ENCODE measurements at regions not wholly inside any gene's neighbourhood (a gene's known extent, or its start where the extent isn't known, plus 50 kb on each side); places are given as distances from the start of the nearest gene placed in this dataset.

- H4K20me1 ChIP-seq (ENCODE audit: control insufficient read depth, insufficient read depth, low read length, poor library complexity, severe bottlenecking): no peaks in the 10 kb centered on the region
- no peak for ATAC-seq (ENCODE audit: low read depth)
- Mint-ChIP-seq H3K9me3 (ENCODE audit: insufficient read depth) (no peaks in the 10 kb centered on the region), H3K27me3 (no peaks in the 10 kb centered on the region), H3K4me3 (peak overlapping the region; percentile 85), H3K4me1 (peaks cover 51% of the 10 kb centered on the region), H3K27ac (peak overlapping the region; percentile 90)
- peaks cover 4% of the 10 kb centered on the region for H3K79me2 ChIP-seq (ENCODE audit: control insufficient read depth, insufficient read depth, low read length)
- H3K27me3 ChIP-seq (replicated peaks in 1 of 4; ENCODE audit: control extremely low read depth in 1 of 4, control insufficient read depth in 3 of 4, insufficient read depth in 4 of 4, low read length in 3 of 4): no peaks in the 10 kb centered on the region
- H3K4me2 ChIP-seq (replicated peaks; ENCODE audit: low read depth, low read length, poor library complexity, severe bottlenecking): no peak overlapping the region
- no peak overlapping the region for H2AFZ ChIP-seq (ENCODE audit: insufficient read depth, low read depth, low read length, poor library complexity, severe bottlenecking)
- POLR2A ChIA-PET: interaction anchor here (0.7 to 1.2 kb wide), 4 partner anchors 73 to 224 kb away, joined by 3 to 6 read pairs (median 4); no protein-coding TSS in a partner anchor
- peak overlapping the region in 1 of 2 donors; percentile 54 for H3K27ac ChIP-seq (ENCODE audit: low read length in 2 of 2)
- no CpG with 5 or more reads among the region's 1 CpG for WGBS (ENCODE audit: insufficient coverage)
- intact Hi-C loops (cut with micrococcal nuclease): loop anchor here (5.0 kb wide), 1 partner anchor 38 kb away; no protein-coding TSS in a partner anchor
- CTCF ChIA-PET: no interaction called here
- H3K36me3 ChIP-seq (replicated peaks in 1 of 2; ENCODE audit: control extremely low read depth in 1 of 2, control insufficient read depth in 1 of 2, extremely low read depth in 1 of 2, insufficient read depth in 2 of 2, low read length in 1 of 2): no peaks in the 10 kb centered on the region
- H3K4me3 ChIP-seq (ENCODE audit: control extremely low read depth in 1 of 5, extremely low read depth in 1 of 5, insufficient read depth in 1 of 5, low read depth in 2 of 5, low read length in 4 of 5): peak overlapping the region in 1 of 5 experiments; percentile 21
- peak overlapping the region; percentile 13 for H3K9ac ChIP-seq (ENCODE audit: low read length)
- peaks cover 0 to 5% (median 0%) of the 10 kb centered on the region in 3 donors for H3K9me3 ChIP-seq (ENCODE audit: control extremely low read depth in 1 of 3, control insufficient read depth in 2 of 3, insufficient read depth in 1 of 3, low read length in 2 of 3)
- no peak for TF ChIP-seq EZH2 (IDR thresholded peaks at IDR 0.05; ENCODE audit: borderline replicate concordance, insufficient read depth, low read depth, low read length, poor library complexity, severe bottlenecking)
- TF ChIP-seq, protein P1, sequence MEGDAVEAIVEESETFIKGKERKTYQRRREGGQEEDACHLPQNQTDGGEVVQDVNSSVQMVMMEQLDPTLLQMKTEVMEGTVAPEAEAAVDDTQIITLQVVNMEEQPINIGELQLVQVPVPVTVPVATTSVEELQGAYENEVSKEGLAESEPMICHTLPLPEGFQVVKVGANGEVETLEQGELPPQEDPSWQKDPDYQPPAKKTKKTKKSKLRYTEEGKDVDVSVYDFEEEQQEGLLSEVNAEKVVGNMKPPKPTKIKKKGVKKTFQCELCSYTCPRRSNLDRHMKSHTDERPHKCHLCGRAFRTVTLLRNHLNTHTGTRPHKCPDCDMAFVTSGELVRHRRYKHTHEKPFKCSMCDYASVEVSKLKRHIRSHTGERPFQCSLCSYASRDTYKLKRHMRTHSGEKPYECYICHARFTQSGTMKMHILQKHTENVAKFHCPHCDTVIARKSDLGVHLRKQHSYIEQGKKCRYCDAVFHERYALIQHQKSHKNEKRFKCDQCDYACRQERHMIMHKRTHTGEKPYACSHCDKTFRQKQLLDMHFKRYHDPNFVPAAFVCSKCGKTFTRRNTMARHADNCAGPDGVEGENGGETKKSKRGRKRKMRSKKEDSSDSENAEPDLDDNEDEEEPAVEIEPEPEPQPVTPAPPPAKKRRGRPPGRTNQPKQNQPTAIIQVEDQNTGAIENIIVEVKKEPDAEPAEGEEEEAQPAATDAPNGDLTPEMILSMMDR (IDR thresholded peaks at IDR 0.05): no peak
- no peak for DNase-seq
- peaks cover 21 to 43% of the 10 kb centered on the region in 2 donors for H3K4me1 ChIP-seq (ENCODE audit: control insufficient read depth in 2 of 2, insufficient read depth in 2 of 2, low read length in 2 of 2)
Observed at GRCh38 chr12:31804185-31804504, 75.3 kb upstream of the AMN1 start.

DNA sequence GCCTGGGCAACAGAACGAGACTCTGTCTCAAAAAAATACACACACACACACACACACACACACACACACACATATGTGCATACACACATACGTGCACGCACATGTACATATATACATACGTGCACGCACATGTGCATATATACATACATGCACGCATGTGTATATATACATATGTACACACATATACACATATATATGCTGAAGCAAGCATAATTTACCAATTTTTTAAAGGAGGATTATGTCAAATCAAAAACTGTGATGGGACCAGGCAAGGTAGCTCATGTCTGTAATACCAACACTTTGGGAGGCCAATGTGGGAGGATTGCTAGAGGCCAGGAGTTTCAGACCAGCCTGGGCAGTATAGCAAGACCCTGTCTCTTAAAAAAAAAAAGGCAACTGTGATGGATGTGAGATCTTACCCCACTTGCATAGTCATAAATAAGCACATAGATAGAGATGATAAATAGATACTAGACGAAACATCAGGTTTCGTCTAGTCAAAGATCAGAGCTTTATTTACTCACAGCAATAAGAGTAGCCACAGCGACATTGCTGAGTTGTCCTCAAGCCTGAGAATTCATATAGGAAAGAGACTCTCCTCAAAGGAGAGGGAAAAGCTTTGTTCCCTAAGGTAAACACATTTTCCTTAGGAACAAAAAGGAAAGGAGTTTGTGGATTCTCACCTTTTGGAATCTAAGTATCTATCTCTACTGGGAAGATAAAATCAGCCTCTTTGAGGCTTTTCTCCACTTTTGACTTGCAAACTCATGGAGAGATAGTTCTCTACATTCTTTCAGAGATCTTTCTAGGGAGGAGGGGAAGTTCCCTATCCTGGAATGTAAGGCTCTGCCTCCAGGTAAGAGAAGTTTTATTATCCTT lies 74.7 kb upstream of the AMN1 start:
- no CpG with 5 or more reads among the region's 9 CpGs for WGBS (ENCODE audit: insufficient coverage)
- Histone ChIP-seq H3K4me2 (replicated peaks; ENCODE audit: low read depth, low read length, poor library complexity, severe bottlenecking) (no peak overlapping the region), H3K27me3 (replicated peaks in 1 of 4; ENCODE audit: control extremely low read depth in 1 of 4, control insufficient read depth in 3 of 4, insufficient read depth in 4 of 4, low read length in 3 of 4) (no peaks in the 10 kb centered on the region), H3K27ac (ENCODE audit: low read length in 2 of 2) (peak overlapping the region in 1 of 2 donors; percentile 54), H3K4me1 (ENCODE audit: control insufficient read depth in 2 of 2, insufficient read depth in 2 of 2, low read length in 2 of 2) (peaks cover 17 to 37% of the 10 kb centered on the region in 2 donors), H3K9ac (ENCODE audit: low read length) (peak overlapping the region; percentile 13), H3K79me2 (ENCODE audit: control insufficient read depth, insufficient read depth, low read length) (no peaks in the 10 kb centered on the region), H3K4me3 (ENCODE audit: control extremely low read depth in 1 of 5, extremely low read depth in 1 of 5, insufficient read depth in 1 of 5, low read depth in 2 of 5, low read length in 4 of 5) (no peak overlapping the region), H3K9me3 (ENCODE audit: control extremely low read depth in 1 of 3, control insufficient read depth in 2 of 3, insufficient read depth in 1 of 3, low read length in 2 of 3) (peaks cover 0 to 5% (median 0%) of the 10 kb centered on the region in 3 donors), H4K20me1 (ENCODE audit: control insufficient read depth, insufficient read depth, low read length, poor library complexity, severe bottlenecking) (no peaks in the 10 kb centered on the region), H2AFZ (ENCODE audit: insufficient read depth, low read depth, low read length, poor library complexity, severe bottlenecking) (no peak overlapping the region), H3K36me3 (replicated peaks in 1 of 2; ENCODE audit: control extremely low read depth in 1 of 2, control insufficient read depth in 1 of 2, extremely low read depth in 1 of 2, insufficient read depth in 2 of 2, low read length in 1 of 2) (no peaks in the 10 kb centered on the region)
- POLR2A ChIA-PET: interaction anchor here (0.7 to 1.2 kb wide), 2 partner anchors 74 to 116 kb away, joined by 3 to 6 read pairs; no protein-coding TSS in a partner anchor
- Mint-ChIP-seq H3K4me1 (peaks cover 47% of the 10 kb centered on the region), H3K27me3 (no peaks in the 10 kb centered on the region), H3K9me3 (ENCODE audit: insufficient read depth) (no peaks in the 10 kb centered on the region), H3K27ac (peak overlapping the region; percentile 90), H3K4me3 (peak overlapping the region; percentile 85)
- no peak for TF ChIP-seq EZH2 (IDR thresholded peaks at IDR 0.05; ENCODE audit: borderline replicate concordance, insufficient read depth, low read depth, low read length, poor library complexity, severe bottlenecking)
- TF ChIP-seq, protein P1 (IDR thresholded peaks at IDR 0.05): no peak
- CTCF ChIA-PET: no interaction called here
- no peak for ATAC-seq (ENCODE audit: low read depth)
- intact Hi-C loops (cut with micrococcal nuclease): loop anchor here (5.0 kb wide), 1 partner anchor 39 kb away; no protein-coding TSS in a partner anchor
- DNase-seq: no peak

Measured in B cell (primary cell).